ACC112 (cell line): ENCODE measurements at regions not wholly inside any gene's neighbourhood (a gene's known extent, or its start where the extent isn't known, plus 50 kb on each side); places are given as distances from the start of the nearest gene placed in this dataset.

Source experiments
- H2AFZ ChIP-seq: fragments of 200-600 bp; sonication (generic); one replicate; pipeline ENCODE4 v1.6.0; 2017; ENCODE audit warnings: antibody characterized with exemption, low read length; ENCODE audit not compliant: unreplicated experiment
- H3K27ac ChIP-seq: fragments of 200-600 bp; sonication (generic); 2 replicates; pipeline ENCODE4 v1.5.1; 2014; ENCODE audit warnings: low read depth, mild to moderate bottlenecking, antibody characterized with exemption, low read length, moderate library complexity
- H3K27me3 ChIP-seq: fragments of 200-600 bp; sonication (generic); 2 replicates; pipeline ENCODE4 v1.6.1; 2014; ENCODE audit warnings: mild to moderate bottlenecking, antibody characterized with exemption, low read length, moderate library complexity, mixed read lengths; ENCODE audit not compliant: insufficient read depth
- H3K36me3 ChIP-seq: fragments of 200-600 bp; sonication (generic); 2 replicates; pipeline ENCODE4 v1.6.1; 2016; ENCODE audit warnings: mild to moderate bottlenecking, antibody characterized with exemption, low read length, moderate library complexity, mixed read lengths; ENCODE audit not compliant: insufficient read depth
- H3K4me1 ChIP-seq: fragments of 200-600 bp; sonication (generic); one replicate; pipeline ENCODE4 v1.6.1; 2016; ENCODE audit warnings: low read length, mixed read lengths; ENCODE audit not compliant: insufficient read depth, unreplicated experiment, control insufficient read depth
- H3K4me3 ChIP-seq: fragments of 200-600 bp; sonication (generic); 2 replicates; pipeline ENCODE4 v1.5.1; 2014; ENCODE audit warnings: mild to moderate bottlenecking, low read depth, low read length
- H3K79me2 ChIP-seq: fragments of 200-600 bp; sonication (generic); one replicate; pipeline ENCODE4 v1.6.0; 2016; ENCODE audit warnings: low read length; ENCODE audit not compliant: control insufficient read depth, unreplicated experiment, insufficient read depth

DNA sequence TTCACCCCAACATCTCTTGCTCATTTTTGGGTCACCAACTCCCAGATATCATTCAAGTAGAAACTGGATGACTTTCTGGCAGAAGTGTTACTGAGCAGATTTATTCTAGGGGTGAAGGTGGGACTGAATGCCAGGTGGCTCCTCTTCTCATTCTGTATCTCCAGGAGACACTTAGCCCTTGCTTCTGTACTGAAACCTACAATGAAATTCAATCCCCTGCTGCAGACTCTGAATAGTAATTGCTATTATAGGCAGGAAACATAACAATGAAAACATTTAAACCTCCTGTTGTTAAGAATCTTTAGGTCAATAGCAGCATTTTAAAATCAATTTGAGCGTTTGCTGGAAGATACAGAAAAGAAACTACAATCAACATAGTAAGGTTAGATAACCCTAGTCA is 879.4 kb upstream of the TENM4 start:
- Histone ChIP-seq H3K27me3 (no peaks in the 10 kb centered on the region), H3K27ac (no peak overlapping the region), H2AFZ (no peak overlapping the region), H3K4me3 (peak overlapping the region; percentile 54; the same call in 1 of the 2 replicates), H3K4me1 (no peaks in the 10 kb centered on the region), H3K79me2 (no peaks in the 10 kb centered on the region), H3K36me3 (no peaks in the 10 kb centered on the region)

DNA sequence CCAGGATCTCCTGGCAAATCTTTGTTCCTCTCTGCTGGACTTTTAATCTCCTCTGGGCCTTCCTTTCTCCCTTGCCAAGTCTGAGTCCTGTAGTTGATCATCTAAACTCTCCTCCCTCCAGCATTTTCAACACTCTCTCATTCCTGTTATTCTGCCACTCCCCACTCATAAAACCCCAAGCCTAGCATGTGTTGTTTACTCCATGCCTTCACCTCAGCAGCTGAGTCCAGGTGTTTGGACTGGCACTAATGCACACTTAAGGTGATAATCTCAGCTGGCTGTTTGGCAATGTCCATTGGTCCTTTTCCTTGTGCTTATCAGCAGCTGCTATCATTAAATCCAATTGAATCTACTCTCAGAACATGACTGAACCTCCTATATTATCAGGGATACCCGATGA is 876.8 kb upstream of the TENM4 start:
- H3K4me3 ChIP-seq: no peak overlapping the region
- no peak overlapping the region for H2AFZ ChIP-seq
- no peak overlapping the region for H3K27ac ChIP-seq
- H3K4me1 ChIP-seq: no peaks in the 10 kb centered on the region
- H3K36me3 ChIP-seq: no peaks in the 10 kb centered on the region
- no peaks in the 10 kb centered on the region for H3K79me2 ChIP-seq
- peaks cover 9% of the 10 kb centered on the region for H3K27me3 ChIP-seq

DNA sequence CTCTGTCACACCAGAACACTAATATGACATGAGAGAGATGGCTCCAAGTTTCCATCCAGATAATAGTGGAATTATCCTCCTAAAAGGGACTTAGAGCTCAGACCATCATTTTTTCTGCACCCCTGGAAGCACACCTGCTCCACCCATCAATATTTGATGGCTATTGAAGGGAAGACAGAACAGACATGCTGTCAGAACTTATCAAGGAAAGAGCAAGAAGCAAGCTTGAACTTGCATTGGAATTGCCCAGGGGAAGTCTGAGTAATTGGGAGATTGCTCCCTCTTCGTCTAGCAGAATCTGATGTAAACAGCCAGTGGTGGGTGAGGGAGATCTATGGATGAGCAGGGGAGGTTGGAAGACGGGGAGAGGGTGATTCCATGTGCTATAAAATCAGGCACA is 874.4 kb upstream of the TENM4 start:
- H2AFZ ChIP-seq: no peak overlapping the region
- no peaks in the 10 kb centered on the region for H3K36me3 ChIP-seq
- H3K4me3 ChIP-seq: no peak overlapping the region
- H3K79me2 ChIP-seq: no peaks in the 10 kb centered on the region
- H3K27ac ChIP-seq: no peak overlapping the region
- H3K27me3 ChIP-seq: peaks cover 15% of the 10 kb centered on the region
- H3K4me1 ChIP-seq: no peaks in the 10 kb centered on the region

DNA sequence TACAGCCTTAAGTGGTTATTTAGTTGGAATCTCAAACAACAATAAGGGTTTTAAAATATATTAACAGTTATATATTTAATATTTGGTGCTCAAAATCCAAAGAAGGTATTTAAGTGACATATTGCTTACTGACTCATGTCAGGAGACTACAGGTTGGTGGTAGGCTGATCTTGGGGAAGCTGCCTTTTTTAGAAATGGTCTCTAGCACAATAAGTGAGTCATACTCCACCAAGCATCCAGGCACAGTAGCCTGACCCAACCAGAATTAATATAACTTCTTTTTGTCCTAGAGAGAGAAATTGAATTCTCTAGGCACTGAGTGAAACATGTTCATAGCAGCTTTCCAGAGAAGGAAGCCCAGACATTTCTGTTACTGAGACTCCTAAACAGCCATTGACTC is 868.5 kb upstream of the TENM4 start:
- no peak overlapping the region for H2AFZ ChIP-seq
- no peaks in the 10 kb centered on the region for H3K36me3 ChIP-seq
- H3K4me1 ChIP-seq: no peaks in the 10 kb centered on the region
- H3K27ac ChIP-seq: no peak overlapping the region
- no peak overlapping the region for H3K4me3 ChIP-seq
- peaks cover 10% of the 10 kb centered on the region for H3K27me3 ChIP-seq
- no peaks in the 10 kb centered on the region for H3K79me2 ChIP-seq

DNA sequence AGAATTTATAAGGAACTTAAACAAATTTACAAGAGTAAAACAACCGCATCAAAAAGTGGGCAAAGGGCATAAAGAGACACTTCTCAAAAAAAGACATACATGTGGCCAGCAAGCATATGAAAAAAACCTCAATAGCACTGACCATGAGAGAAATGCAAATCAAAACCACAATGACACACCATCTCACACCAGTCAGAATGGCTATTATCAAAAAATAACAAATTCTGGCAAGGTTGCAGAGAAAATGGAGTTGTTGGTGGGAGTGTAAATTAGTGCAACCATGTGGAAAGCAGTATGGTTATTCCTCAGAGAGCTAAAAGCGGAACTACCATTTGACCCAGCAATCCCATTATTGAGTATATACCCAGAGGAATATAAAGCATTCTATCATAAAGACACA is 866.8 kb upstream of the TENM4 start:
- H3K36me3 ChIP-seq: no peaks in the 10 kb centered on the region
- H3K27ac ChIP-seq: no peak overlapping the region
- no peak overlapping the region for H2AFZ ChIP-seq
- H3K4me1 ChIP-seq: no peaks in the 10 kb centered on the region
- H3K27me3 ChIP-seq: peaks cover 6% of the 10 kb centered on the region; the same call in 1 of the 2 replicates
- H3K4me3 ChIP-seq: no peak overlapping the region
- no peaks in the 10 kb centered on the region for H3K79me2 ChIP-seq

DNA sequence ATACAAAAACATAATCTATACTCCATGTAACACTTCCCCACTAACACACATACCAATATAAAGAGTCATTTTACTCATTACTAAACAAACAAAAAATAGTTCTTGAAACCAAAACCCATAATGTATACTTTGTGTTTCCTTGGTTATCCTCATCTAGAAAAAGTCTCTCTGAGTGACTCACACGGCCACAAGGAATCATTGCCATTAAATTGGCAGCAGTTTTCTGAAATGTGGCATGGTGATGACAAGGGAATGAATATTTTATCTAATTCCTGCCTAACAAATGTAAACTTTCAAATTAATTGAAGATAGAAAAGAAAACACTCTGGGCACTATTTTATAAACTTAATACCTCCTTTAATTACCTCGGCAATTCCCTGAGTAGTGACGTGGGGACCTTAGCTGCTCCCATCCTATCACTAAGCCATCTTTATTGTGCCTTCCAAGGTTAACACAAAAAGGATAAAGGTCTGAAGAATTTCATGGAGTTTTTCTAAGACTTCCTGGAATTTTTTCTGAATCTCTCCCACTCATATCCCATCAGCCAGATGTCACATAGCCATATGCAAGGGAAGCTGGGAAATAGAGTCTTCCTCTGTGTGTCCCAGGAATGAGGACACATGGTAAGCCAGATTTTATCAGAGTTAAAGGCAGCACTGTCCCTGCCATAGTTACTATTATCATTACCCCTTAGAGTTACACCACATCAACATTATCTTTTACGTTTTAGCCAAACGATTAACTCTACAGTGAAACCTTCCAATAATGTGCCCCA is 857.2 kb upstream of the TENM4 start:
- Histone ChIP-seq H3K27me3 (no peaks in the 10 kb centered on the region), H3K36me3 (no peaks in the 10 kb centered on the region), H3K4me1 (peaks cover 15% of the 10 kb centered on the region), H3K79me2 (no peaks in the 10 kb centered on the region), H3K27ac (peak overlapping the region; percentile 81), H3K4me3 (no peak overlapping the region), H2AFZ (peak overlapping the region; percentile 35)

DNA sequence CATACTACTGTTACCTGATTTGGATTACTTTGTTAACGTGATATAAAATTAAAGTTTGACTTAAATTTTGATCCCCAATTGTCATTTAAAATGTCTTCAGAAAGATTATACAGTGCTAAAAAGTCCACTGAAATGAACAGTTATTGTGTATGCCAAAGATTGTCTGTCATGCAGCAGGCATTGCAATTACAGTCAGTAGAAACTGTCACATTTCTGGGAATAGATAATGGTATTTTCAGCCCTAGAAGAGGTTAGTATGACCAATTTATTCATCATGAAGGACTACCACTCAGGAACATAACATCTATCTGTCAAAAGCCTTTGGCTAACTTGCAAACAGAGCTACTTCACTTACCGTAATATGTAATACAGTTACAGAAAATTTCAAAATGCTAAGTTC is 852.5 kb upstream of the TENM4 start:
- no peaks in the 10 kb centered on the region for H3K79me2 ChIP-seq
- H3K27me3 ChIP-seq: no peaks in the 10 kb centered on the region
- peaks cover 11% of the 10 kb centered on the region for H3K4me1 ChIP-seq
- no peak overlapping the region for H2AFZ ChIP-seq
- no peak overlapping the region for H3K4me3 ChIP-seq
- H3K27ac ChIP-seq: no peak overlapping the region
- H3K36me3 ChIP-seq: no peaks in the 10 kb centered on the region

DNA sequence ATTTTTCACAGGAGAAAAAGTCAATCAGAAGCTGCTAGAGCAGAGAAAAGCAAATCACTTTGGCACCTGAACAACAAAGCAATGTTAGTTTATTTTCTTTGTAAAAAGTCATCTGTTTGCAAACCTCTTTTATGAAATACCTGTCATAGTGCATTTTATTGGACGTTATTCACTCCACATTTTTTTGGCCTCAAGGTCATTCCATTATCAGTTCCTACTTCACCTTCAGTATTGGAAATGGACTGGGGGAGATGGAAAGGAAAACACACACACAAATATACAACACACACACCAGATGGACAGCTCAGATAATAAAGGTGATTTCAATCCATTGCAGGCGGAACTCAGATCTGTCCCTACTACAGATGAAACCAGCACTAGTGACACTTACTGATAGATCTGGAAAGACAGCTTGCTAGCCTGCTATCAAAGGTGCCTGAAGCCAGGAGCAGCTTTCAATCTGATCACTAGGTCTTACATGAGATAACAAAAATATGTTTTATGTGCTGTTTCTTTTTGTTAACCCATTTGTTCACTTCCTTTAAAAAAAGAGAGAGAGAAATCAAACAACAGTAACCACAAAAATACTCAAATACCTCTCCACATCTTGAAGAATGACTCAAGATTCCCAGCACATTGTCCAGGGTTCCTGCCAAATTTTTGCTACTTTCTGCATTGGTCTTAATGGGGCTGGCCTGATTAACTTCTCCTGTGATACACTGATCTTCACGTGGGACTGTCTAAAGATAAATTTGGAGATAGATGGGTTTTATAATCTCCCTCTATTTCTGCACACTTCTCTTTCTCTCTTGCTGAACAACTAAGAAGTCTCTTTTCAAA is 844.3 kb upstream of the TENM4 start:
- H3K36me3 ChIP-seq: no peaks in the 10 kb centered on the region
- no peak overlapping the region for H2AFZ ChIP-seq
- H3K4me3 ChIP-seq: no peak overlapping the region
- H3K27me3 ChIP-seq: peaks cover 16% of the 10 kb centered on the region; the same call in 1 of the 2 replicates
- no peaks in the 10 kb centered on the region for H3K79me2 ChIP-seq
- H3K4me1 ChIP-seq: no peaks in the 10 kb centered on the region
- no peak overlapping the region for H3K27ac ChIP-seq

DNA sequence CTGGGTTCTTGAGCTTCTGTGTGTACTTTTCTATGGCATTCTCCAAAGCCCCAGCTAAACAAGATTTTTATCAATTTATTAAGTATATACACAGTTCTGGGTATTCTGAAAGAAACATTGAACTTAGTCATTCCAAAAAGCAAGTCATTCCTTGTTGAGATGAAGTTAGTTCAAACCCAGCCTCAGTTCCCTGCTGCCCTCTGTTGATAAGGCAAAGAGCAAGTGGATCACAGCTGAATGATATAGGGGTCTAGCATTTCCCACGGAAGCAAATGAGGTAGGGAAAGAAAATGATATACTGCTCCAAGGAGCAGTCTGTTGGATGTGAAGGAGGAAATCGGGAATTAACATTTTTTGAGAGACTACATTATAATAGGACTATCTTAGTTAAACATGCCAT is 841.8 kb upstream of the TENM4 start:
- Histone ChIP-seq H3K27ac (no peak overlapping the region), H2AFZ (no peak overlapping the region), H3K27me3 (peaks cover 17% of the 10 kb centered on the region; the same call in 1 of the 2 replicates), H3K4me1 (no peaks in the 10 kb centered on the region), H3K4me3 (no peak overlapping the region), H3K79me2 (no peaks in the 10 kb centered on the region), H3K36me3 (no peaks in the 10 kb centered on the region)

DNA sequence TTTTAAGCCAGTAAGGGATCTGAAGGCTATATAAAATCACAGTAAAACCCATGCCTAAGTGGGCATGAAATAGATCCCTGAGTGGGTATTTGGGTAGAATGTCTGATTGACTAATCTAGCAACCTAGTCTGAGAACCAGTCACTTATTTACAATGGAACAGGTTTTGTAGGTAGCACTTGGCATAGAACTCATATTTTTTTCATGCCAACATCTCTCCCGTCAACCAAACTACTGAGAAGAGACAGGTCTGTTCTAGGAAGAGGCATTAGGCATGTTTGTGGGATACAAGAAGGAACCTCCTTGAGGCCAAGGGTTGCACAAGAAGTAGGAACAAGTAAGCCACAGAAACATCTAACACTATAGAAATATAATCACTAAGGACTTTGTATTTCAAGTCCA is 840.4 kb upstream of the TENM4 start:
- Histone ChIP-seq H3K79me2 (no peaks in the 10 kb centered on the region), H3K27ac (no peak overlapping the region), H3K27me3 (peaks cover 22% of the 10 kb centered on the region; the same call in 1 of the 2 replicates), H2AFZ (no peak overlapping the region), H3K4me1 (no peaks in the 10 kb centered on the region), H3K36me3 (no peaks in the 10 kb centered on the region), H3K4me3 (no peak overlapping the region)

DNA sequence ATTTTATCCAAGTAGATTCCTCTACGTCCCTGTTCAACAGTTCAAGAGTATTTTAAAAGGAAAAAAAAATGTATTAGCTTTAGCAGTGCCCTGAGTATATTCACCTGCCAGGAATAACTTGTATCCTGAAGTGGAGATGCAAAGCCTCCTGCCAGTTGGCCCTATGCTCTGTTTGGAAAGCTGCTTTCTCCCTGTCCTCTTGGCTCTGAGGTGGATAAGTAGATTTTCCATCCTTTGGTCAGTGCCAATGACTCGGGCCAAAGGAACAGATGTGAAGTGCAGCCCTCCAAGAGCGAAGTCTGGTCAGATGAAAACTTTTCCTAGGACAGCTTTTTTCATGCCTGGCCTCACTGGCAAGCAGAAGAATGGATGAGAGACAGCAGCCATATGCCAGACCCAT is 839.9 kb upstream of the TENM4 start:
- no peak overlapping the region for H2AFZ ChIP-seq
- no peaks in the 10 kb centered on the region for H3K36me3 ChIP-seq
- H3K4me1 ChIP-seq: no peaks in the 10 kb centered on the region
- no peak overlapping the region for H3K4me3 ChIP-seq
- H3K27ac ChIP-seq: no peak overlapping the region
- H3K79me2 ChIP-seq: no peaks in the 10 kb centered on the region
- H3K27me3 ChIP-seq: peaks cover 26% of the 10 kb centered on the region
